ENCODE measurements at regions not wholly inside any gene's neighbourhood (a gene's known extent, or its start where the extent isn't known, plus 50 kb on each side); places are given as distances from the start of the nearest gene placed in this dataset.

GRCh38 chr10:30188101-30188500 lies 128.7 kb upstream of the JCAD start:
- Histone ChIP-seq H3K9ac (ENCODE audit: low read depth, low read length) (no peak overlapping the region), H3K4me3 (ENCODE audit: low read depth in 1 of 2, low read length in 2 of 2) (no peak overlapping the region), H3K9me3 (ENCODE audit: insufficient read depth, low read length, severe bottlenecking) (no peaks in the 10 kb centered on the region), H4K20me1 (ENCODE audit: insufficient read depth, low read length) (no peaks in the 10 kb centered on the region), H3K4me2 (ENCODE audit: insufficient read depth, low read length) (no peak overlapping the region), H3K36me3 (ENCODE audit: insufficient read depth, low read length) (no peaks in the 10 kb centered on the region), H3K27me3 (ENCODE audit: insufficient read depth, low read length, poor library complexity) (no peaks in the 10 kb centered on the region), H3K4me1 (ENCODE audit: insufficient read depth, low read length) (no peaks in the 10 kb centered on the region), H3K79me2 (ENCODE audit: insufficient read depth, low read length) (no peaks in the 10 kb centered on the region), H3K27ac (ENCODE audit: low read length) (no peak overlapping the region), H2AFZ (ENCODE audit: low read depth, low read length) (no peak overlapping the region)
- ATAC-seq (ENCODE audit: insufficient read depth, low read depth), result no peak
- no peak for TF ChIP-seq EZH2 (IDR thresholded peaks at IDR 0.05; ENCODE audit: borderline replicate concordance, low read depth, low read length, severe bottlenecking)
- TF ChIP-seq CTCF (IDR thresholded peaks at IDR 0.05; ENCODE audit: borderline replicate concordance, extremely low read depth, low read length, poor library complexity, severe bottlenecking), result no peak
- DNase-seq, result no peak

GRCh38 chr10:30187010-30187409 lies 127.6 kb upstream of the JCAD start:
- Histone ChIP-seq H3K9me3 (ENCODE audit: insufficient read depth, low read length, severe bottlenecking) (no peaks in the 10 kb centered on the region), H3K27me3 (ENCODE audit: insufficient read depth, low read length, poor library complexity) (no peaks in the 10 kb centered on the region), H3K79me2 (ENCODE audit: insufficient read depth, low read length) (no peaks in the 10 kb centered on the region), H3K4me1 (ENCODE audit: insufficient read depth, low read length) (no peaks in the 10 kb centered on the region), H3K4me2 (ENCODE audit: insufficient read depth, low read length) (no peak overlapping the region), H3K27ac (ENCODE audit: low read length) (no peak overlapping the region), H3K4me3 (ENCODE audit: low read depth in 1 of 2, low read length in 2 of 2) (no peak overlapping the region), H3K36me3 (ENCODE audit: insufficient read depth, low read length) (no peaks in the 10 kb centered on the region), H4K20me1 (ENCODE audit: insufficient read depth, low read length) (no peaks in the 10 kb centered on the region), H3K9ac (ENCODE audit: low read depth, low read length) (no peak overlapping the region), H2AFZ (ENCODE audit: low read depth, low read length) (no peak overlapping the region)
- no peak for TF ChIP-seq CTCF (IDR thresholded peaks at IDR 0.05; ENCODE audit: borderline replicate concordance, extremely low read depth, low read length, poor library complexity, severe bottlenecking)
- TF ChIP-seq EZH2 (IDR thresholded peaks at IDR 0.05; ENCODE audit: borderline replicate concordance, low read depth, low read length, severe bottlenecking), result no peak
- DNase-seq, result no peak
- ATAC-seq (ENCODE audit: insufficient read depth, low read depth), result no peak

- Histone ChIP-seq H3K4me3 (ENCODE audit: low read depth in 1 of 2, low read length in 2 of 2) (no peak overlapping the region), H3K27ac (ENCODE audit: low read length) (no peak overlapping the region)
- no peak for ATAC-seq (ENCODE audit: insufficient read depth, low read depth)
Observed at GRCh38 chr10:30186371-30186875, 127.0 kb upstream of the JCAD start.

More at GRCh38 chr10:30186371-30186875, 127.0 kb upstream of the JCAD start:
- H3K4me2 ChIP-seq (ENCODE audit: insufficient read depth, low read length), result no peak overlapping the region
- H3K9ac ChIP-seq (ENCODE audit: low read depth, low read length), result no peak overlapping the region
- H3K9me3 ChIP-seq (ENCODE audit: insufficient read depth, low read length, severe bottlenecking), result no peaks in the 10 kb centered on the region
- H3K27me3 ChIP-seq (ENCODE audit: insufficient read depth, low read length, poor library complexity), result no peaks in the 10 kb centered on the region
- H3K79me2 ChIP-seq (ENCODE audit: insufficient read depth, low read length), result no peaks in the 10 kb centered on the region
- no peak for TF ChIP-seq CTCF (IDR thresholded peaks at IDR 0.05; ENCODE audit: borderline replicate concordance, extremely low read depth, low read length, poor library complexity, severe bottlenecking)
- TF ChIP-seq EZH2 (IDR thresholded peaks at IDR 0.05; ENCODE audit: borderline replicate concordance, low read depth, low read length, severe bottlenecking), result no peak
- H2AFZ ChIP-seq (ENCODE audit: low read depth, low read length), result no peak overlapping the region
- no peak for DNase-seq
- no peaks in the 10 kb centered on the region for H3K4me1 ChIP-seq (ENCODE audit: insufficient read depth, low read length)
- no peaks in the 10 kb centered on the region for H3K36me3 ChIP-seq (ENCODE audit: insufficient read depth, low read length)
- H4K20me1 ChIP-seq (ENCODE audit: insufficient read depth, low read length), result no peaks in the 10 kb centered on the region
